ENCODE measurements at regions not wholly inside any gene's neighbourhood (a gene's known extent, or its start where the extent isn't known, plus 50 kb on each side); places are given as distances from the start of the nearest gene placed in this dataset.
A peak's percentile ranks its signal among the peaks of the same experiment; 100 is the strongest.

- peak; percentile 13 for DNase-seq (ENCODE audit: low read depth)
These were observed 54.7 kb upstream of the TRIM39 start for GRCh38 chr6:30272032-30272431.

GRCh38 chr6:30267423-30267822, 54.2 kb upstream of the TRIM26 start:
- no peak for DNase-seq (ENCODE audit: low read depth)

- no peak for DNase-seq (ENCODE audit: low read depth)
These were observed 52.4 kb upstream of the TRIM26 start for GRCh38 chr6:30265594-30265993.

- DNase-seq (ENCODE audit: low read depth) = peak; percentile 54
These were observed 52.0 kb upstream of the TRIM26 start for GRCh38 chr6:30265181-30265580.

- DNase-seq (ENCODE audit: low read depth) = peak; percentile 70
These were observed 51.5 kb upstream of the TRIM26 start for GRCh38 chr6:30264743-30265142.

GRCh38 chr6:30263734-30264133, 50.5 kb upstream of the TRIM26 start:
- DNase-seq (ENCODE audit: low read depth) = peak; percentile 95
